ENCODE measurements at regions not wholly inside any gene's neighbourhood (a gene's known extent, or its start where the extent isn't known, plus 50 kb on each side); places are given as distances from the start of the nearest gene placed in this dataset.

DNA sequence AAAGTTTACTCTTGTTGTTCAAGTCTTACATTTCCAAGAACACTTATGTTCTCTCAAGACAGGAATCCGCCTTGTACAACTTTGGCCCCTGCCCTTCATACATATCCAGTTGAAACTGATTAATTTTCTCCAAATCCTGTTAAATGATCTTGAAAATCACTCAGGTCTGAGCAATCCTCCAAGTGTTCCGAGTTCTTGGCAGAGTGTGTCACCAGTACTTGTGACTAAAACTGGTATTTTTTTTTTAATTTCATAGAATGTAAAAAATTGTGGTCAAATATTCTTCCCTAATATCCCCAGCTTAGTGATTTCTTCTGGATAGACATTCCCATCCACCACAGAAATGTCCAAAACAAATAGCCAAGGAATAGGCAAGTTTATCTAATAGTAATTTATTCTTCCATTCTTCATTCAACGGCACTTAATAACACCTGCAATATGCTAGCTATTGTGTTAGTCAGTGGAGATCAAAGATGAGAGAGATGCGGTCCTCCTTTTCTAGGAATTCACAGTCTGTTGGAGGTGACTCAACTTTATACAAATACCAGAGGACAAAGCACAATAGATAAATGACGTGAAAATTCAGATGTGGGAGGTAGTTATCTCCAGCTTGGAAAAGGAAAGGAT, 71.4 kb downstream of the DIRAS3 start:
- DNase-seq = no peak
- no peaks in the 10 kb centered on the region for H3K4me1 Mint-ChIP-seq
- TF ChIP-seq, protein P1, sequence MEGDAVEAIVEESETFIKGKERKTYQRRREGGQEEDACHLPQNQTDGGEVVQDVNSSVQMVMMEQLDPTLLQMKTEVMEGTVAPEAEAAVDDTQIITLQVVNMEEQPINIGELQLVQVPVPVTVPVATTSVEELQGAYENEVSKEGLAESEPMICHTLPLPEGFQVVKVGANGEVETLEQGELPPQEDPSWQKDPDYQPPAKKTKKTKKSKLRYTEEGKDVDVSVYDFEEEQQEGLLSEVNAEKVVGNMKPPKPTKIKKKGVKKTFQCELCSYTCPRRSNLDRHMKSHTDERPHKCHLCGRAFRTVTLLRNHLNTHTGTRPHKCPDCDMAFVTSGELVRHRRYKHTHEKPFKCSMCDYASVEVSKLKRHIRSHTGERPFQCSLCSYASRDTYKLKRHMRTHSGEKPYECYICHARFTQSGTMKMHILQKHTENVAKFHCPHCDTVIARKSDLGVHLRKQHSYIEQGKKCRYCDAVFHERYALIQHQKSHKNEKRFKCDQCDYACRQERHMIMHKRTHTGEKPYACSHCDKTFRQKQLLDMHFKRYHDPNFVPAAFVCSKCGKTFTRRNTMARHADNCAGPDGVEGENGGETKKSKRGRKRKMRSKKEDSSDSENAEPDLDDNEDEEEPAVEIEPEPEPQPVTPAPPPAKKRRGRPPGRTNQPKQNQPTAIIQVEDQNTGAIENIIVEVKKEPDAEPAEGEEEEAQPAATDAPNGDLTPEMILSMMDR (IDR thresholded peaks at IDR 0.05) = no peak
- H3K9me3 Mint-ChIP-seq = no peaks in the 10 kb centered on the region
- H3K27me3 Mint-ChIP-seq (ENCODE audit: low read depth, poor library complexity) = peaks cover 7% of the 10 kb centered on the region
- no peak overlapping the region for H3K27ac Mint-ChIP-seq
- H3K4me3 Mint-ChIP-seq = no peak overlapping the region
- no peaks in the 10 kb centered on the region for H3K36me3 Mint-ChIP-seq (ENCODE audit: low read depth)

DNA sequence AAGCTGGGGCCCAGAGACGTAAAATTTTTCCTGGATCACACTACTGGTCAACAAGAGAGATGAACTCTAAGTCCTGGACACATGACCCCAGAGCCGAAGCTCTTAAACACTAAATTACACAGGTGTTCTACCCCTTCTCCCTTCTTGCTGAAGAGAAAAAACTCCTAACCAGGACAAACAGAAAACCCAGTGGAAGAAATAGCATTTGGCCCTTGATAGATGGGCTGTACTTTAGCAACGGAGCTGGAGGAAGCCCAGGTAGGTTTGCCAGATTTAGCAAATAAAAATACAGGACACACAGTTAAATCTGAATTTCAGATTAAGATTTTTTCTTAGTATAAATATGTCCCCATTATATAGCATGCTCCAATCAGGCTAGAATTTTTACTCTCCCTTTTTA, 72.7 kb downstream of the DIRAS3 start:
- Mint-ChIP-seq H3K27ac (no peak overlapping the region), H3K9me3 (no peaks in the 10 kb centered on the region), H3K4me1 (no peaks in the 10 kb centered on the region), H3K27me3 (ENCODE audit: low read depth, poor library complexity) (peaks cover 5% of the 10 kb centered on the region), H3K4me3 (no peak overlapping the region), H3K36me3 (ENCODE audit: low read depth) (no peaks in the 10 kb centered on the region)
- DNase-seq = no peak
- TF ChIP-seq, protein P1 (IDR thresholded peaks at IDR 0.05) = no peak

DNA sequence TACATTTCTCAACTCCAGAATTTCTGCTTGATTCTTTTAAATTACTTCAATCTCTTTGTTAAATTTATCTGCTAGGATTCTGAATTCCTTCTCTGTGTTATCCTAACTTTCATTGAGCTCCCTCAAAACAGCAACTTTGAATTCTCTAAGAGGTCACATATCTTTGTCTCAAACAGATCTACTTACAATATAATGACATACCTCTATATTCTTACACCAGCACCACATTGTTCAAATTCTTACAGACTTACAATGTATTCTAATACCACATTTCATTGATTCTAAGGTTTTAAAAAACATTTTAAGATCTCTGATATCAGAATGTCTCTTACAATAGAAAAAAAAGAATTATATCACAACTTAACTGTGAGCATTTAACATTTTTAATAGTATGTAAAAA, 77.4 kb downstream of the DIRAS3 start:
- H3K27me3 Mint-ChIP-seq (ENCODE audit: low read depth, poor library complexity) = peaks cover 5% of the 10 kb centered on the region
- H3K4me1 Mint-ChIP-seq = no peaks in the 10 kb centered on the region
- H3K27ac Mint-ChIP-seq = no peak overlapping the region
- H3K36me3 Mint-ChIP-seq (ENCODE audit: low read depth) = no peaks in the 10 kb centered on the region
- TF ChIP-seq, protein P1 (IDR thresholded peaks at IDR 0.05) = no peak
- DNase-seq = no peak
- H3K9me3 Mint-ChIP-seq = peaks cover 7% of the 10 kb centered on the region
- H3K4me3 Mint-ChIP-seq = no peak overlapping the region

DNA sequence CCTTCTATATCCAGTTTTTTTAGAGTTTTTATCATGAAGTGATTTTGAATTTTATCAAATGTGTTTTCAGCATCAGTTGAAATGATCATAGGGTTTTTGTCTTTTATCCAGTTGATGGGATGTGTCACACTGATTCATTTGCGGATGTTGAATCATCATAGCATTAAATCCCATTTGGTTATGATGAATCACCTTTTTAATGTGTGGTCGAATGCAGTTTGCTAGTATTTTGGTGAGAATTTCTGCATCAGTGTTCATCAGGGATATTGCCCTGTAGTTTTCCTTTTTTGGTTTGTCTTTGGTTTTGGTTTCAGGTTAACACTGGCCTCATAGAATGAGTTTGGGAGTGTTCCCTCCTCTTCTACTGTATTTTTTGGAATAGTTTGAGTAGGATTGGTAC, 80.3 kb downstream of the DIRAS3 start:
- H3K27ac Mint-ChIP-seq = no peak overlapping the region
- TF ChIP-seq, protein P1 (IDR thresholded peaks at IDR 0.05) = no peak
- H3K36me3 Mint-ChIP-seq (ENCODE audit: low read depth) = no peaks in the 10 kb centered on the region

DNA sequence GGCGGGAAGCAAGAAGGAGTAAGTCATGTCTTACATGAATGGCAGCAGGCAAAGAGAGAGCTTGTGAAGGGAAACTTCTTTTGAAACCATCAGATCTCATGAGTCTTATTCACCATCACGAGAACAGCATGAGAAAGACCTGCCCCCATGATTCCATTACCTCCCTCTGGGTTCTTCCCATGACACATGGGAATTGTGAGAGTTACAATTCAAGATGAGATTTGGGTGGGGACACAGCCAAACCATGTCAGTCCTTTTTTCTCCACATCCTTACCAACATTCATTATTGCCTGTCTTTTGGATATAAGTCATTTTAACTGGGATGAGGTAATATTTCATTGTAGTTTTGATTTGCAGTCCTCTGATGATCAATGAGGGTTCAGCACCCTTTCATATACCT, 81.0 kb downstream of the DIRAS3 start:
- no peak overlapping the region for H3K27ac Mint-ChIP-seq
- no peak overlapping the region for H3K4me3 Mint-ChIP-seq
- H3K27me3 Mint-ChIP-seq (ENCODE audit: low read depth, poor library complexity) = no peaks in the 10 kb centered on the region
- DNase-seq = no peak
- H3K36me3 Mint-ChIP-seq (ENCODE audit: low read depth) = no peaks in the 10 kb centered on the region
- H3K9me3 Mint-ChIP-seq = peaks cover 9% of the 10 kb centered on the region
- TF ChIP-seq, protein P1 (IDR thresholded peaks at IDR 0.05) = no peak
- peaks cover 6% of the 10 kb centered on the region for H3K4me1 Mint-ChIP-seq

More for the DNA sequence above, 80.3 kb downstream of the DIRAS3 start:
- H3K4me1 Mint-ChIP-seq = peaks cover 5% of the 10 kb centered on the region
- H3K4me3 Mint-ChIP-seq = no peak overlapping the region
- H3K9me3 Mint-ChIP-seq = peaks cover 7% of the 10 kb centered on the region
- H3K27me3 Mint-ChIP-seq (ENCODE audit: low read depth, poor library complexity) = no peaks in the 10 kb centered on the region
- no peak for DNase-seq

DNA sequence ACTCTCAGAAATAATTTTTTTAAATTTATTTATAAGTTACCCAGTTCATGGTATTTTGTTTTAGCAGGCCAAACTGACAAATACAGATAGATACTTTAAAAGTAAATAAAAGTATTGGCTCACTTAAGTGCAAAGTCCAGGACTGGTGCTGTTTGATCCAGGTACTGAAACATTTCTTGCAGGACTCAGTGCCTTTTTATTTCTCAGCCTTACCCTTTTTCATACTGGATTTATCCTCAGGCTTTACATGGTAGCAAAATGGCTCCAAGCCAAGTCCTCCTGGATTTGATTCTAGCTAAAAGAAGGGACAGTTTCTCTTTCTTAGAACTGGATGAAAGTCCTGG, 83.8 kb downstream of the DIRAS3 start:
- Mint-ChIP-seq H3K9me3 (peaks cover 23% of the 10 kb centered on the region), H3K36me3 (ENCODE audit: low read depth) (no peaks in the 10 kb centered on the region), H3K27ac (no peak overlapping the region), H3K27me3 (ENCODE audit: low read depth, poor library complexity) (no peaks in the 10 kb centered on the region), H3K4me1 (peaks cover 6% of the 10 kb centered on the region), H3K4me3 (no peak overlapping the region)
- no peak for DNase-seq
- TF ChIP-seq, protein P1 (IDR thresholded peaks at IDR 0.05) = no peak

All from nephron progenitor cell (in vitro differentiated cells).